Activated naive CD8-positive, alpha-beta T cell (primary cell): ENCODE measurements at regions not wholly inside any gene's neighbourhood (a gene's known extent, or its start where the extent isn't known, plus 50 kb on each side); places are given as distances from the start of the nearest gene placed in this dataset.

ENCODE experiments used
- H3K27ac Mint-ChIP-seq: one replicate; pipeline ENCODE4 v1.8.0; 2021; ENCODE audit warnings: mixed read lengths
- H3K27me3 Mint-ChIP-seq: one replicate; pipeline ENCODE4 v1.8.0; 2021; ENCODE audit warnings: mixed read lengths
- H3K36me3 Mint-ChIP-seq: one replicate; pipeline ENCODE4 v1.8.0; 2021; ENCODE audit warnings: mixed read lengths
- H3K4me1 Mint-ChIP-seq: one replicate; pipeline ENCODE4 v1.8.0; 2021; ENCODE audit warnings: low read depth, mixed read lengths
- H3K4me3 Mint-ChIP-seq: one replicate; pipeline ENCODE4 v1.8.0; 2021; ENCODE audit warnings: mild to moderate bottlenecking, mixed read lengths
- H3K9me3 Mint-ChIP-seq: one replicate; pipeline ENCODE4 v1.8.0; 2021; ENCODE audit warnings: low read depth, mixed read lengths

GRCh38 chr11:128232588-128232987 lies 354.8 kb downstream of the ETS1 start:
- Mint-ChIP-seq H3K36me3 (peaks cover 5% of the 10 kb centered on the region), H3K9me3 (no peaks in the 10 kb centered on the region), H3K27ac (peak overlapping the region; percentile 92), H3K4me1 (peaks cover 39% of the 10 kb centered on the region), H3K4me3 (peak overlapping the region; percentile 50), H3K27me3 (no peaks in the 10 kb centered on the region)

GRCh38 chr11:128231845-128232410 lies 355.4 kb downstream of the ETS1 start:
- H3K27ac Mint-ChIP-seq = peak overlapping the region; percentile 92
- H3K27me3 Mint-ChIP-seq = no peaks in the 10 kb centered on the region
- peaks cover 5% of the 10 kb centered on the region for H3K36me3 Mint-ChIP-seq
- H3K4me3 Mint-ChIP-seq = no peak overlapping the region
- peaks cover 40% of the 10 kb centered on the region for H3K4me1 Mint-ChIP-seq
- no peaks in the 10 kb centered on the region for H3K9me3 Mint-ChIP-seq

DNA sequence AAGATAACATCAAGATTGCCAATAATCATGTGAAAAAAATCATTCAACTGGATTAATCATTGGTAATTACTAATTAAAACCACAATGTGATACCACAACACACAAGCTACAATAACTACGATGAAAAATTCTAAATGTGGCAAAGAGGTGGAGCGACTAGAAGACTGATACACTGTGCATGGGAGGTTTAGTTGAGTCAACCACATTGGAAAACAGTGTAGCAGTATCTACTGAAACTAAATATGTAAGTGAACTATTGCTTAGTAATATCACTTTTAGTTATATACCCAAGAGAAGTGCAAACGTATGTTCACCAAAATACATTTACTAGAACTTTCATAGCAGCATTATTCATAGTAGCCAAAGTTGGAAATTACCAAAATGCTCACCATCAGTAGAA lies 359.9 kb downstream of the ETS1 start:
- Mint-ChIP-seq H3K27ac (peak overlapping the region; percentile 93), H3K4me3 (no peak overlapping the region), H3K27me3 (no peaks in the 10 kb centered on the region), H3K9me3 (no peaks in the 10 kb centered on the region), H3K36me3 (peaks cover 3% of the 10 kb centered on the region), H3K4me1 (peaks cover 54% of the 10 kb centered on the region)

- Mint-ChIP-seq H3K9me3 (no peaks in the 10 kb centered on the region), H3K4me3 (peak overlapping the region; percentile 61), H3K4me1 (peaks cover 43% of the 10 kb centered on the region), H3K27me3 (no peaks in the 10 kb centered on the region), H3K36me3 (peaks cover 3% of the 10 kb centered on the region), H3K27ac (peak overlapping the region; percentile 93)
Measured at GRCh38 chr11:128226106-128226716, 361.1 kb downstream of the ETS1 start.

DNA sequence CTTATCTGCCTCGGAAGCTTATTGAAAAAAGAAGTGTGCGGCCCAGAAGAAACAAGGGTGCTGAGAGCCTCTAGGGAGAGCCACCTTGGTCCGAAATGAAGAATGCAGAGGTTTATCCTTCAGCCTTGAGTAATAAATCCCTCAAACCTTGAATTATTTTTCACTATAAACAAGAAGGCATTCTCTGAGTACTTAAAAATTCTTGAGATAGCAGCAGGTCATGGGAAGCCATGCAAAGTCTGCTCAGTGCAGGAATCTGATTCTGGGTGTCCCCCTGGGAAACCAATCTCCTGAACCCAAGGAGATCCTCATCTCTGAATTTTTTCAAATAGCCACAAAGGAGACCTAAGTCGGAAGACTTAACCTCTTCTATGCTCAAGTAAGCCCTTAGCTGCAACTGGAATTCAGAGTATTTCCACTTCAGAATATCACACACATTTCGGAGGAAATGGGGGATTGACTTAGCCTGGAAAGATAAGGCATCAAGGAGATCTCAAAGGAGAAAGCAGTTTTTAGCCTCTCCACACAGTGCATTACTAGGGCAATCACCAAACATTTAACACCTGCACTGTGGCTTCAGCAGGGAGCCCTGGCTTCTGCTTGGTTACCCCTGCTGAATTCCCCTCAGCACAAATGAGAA lies 365.0 kb downstream of the ETS1 start:
- H3K9me3 Mint-ChIP-seq = no peaks in the 10 kb centered on the region
- no peaks in the 10 kb centered on the region for H3K27me3 Mint-ChIP-seq
- H3K27ac Mint-ChIP-seq = no peak overlapping the region

GRCh38 chr11:128219731-128220120 lies 367.6 kb downstream of the ETS1 start:
- H3K27me3 Mint-ChIP-seq = no peaks in the 10 kb centered on the region
- H3K36me3 Mint-ChIP-seq = no peaks in the 10 kb centered on the region
- no peak overlapping the region for H3K27ac Mint-ChIP-seq
- H3K9me3 Mint-ChIP-seq = no peaks in the 10 kb centered on the region
- H3K4me3 Mint-ChIP-seq = no peak overlapping the region
- H3K4me1 Mint-ChIP-seq = peaks cover 10% of the 10 kb centered on the region

More for the DNA sequence above, 365.0 kb downstream of the ETS1 start:
- peaks cover 24% of the 10 kb centered on the region for H3K4me1 Mint-ChIP-seq
- H3K4me3 Mint-ChIP-seq = no peak overlapping the region
- H3K36me3 Mint-ChIP-seq = no peaks in the 10 kb centered on the region

DNA sequence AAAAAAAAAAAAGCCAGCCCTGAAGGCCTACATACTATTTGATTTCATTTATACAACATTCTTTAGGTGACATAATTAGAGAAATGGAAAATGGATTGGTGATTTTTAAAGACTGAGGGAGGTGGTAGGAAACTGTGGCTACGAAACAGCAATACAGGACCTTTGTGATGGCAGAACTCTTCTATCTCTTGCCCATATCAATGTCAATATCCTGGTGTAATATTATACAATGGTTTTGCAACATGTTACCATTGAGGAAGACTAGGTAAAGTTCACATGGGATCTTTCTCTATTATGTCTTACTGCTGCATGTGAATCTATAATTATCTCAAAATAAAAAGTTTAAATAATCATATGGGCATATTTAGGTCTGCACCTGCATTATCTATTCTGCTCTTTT lies 371.2 kb downstream of the ETS1 start:
- peaks cover 1% of the 10 kb centered on the region for H3K27me3 Mint-ChIP-seq
- peaks cover 3% of the 10 kb centered on the region for H3K9me3 Mint-ChIP-seq
- no peak overlapping the region for H3K27ac Mint-ChIP-seq
- H3K4me1 Mint-ChIP-seq = no peaks in the 10 kb centered on the region
- H3K4me3 Mint-ChIP-seq = no peak overlapping the region
- H3K36me3 Mint-ChIP-seq = no peaks in the 10 kb centered on the region

DNA sequence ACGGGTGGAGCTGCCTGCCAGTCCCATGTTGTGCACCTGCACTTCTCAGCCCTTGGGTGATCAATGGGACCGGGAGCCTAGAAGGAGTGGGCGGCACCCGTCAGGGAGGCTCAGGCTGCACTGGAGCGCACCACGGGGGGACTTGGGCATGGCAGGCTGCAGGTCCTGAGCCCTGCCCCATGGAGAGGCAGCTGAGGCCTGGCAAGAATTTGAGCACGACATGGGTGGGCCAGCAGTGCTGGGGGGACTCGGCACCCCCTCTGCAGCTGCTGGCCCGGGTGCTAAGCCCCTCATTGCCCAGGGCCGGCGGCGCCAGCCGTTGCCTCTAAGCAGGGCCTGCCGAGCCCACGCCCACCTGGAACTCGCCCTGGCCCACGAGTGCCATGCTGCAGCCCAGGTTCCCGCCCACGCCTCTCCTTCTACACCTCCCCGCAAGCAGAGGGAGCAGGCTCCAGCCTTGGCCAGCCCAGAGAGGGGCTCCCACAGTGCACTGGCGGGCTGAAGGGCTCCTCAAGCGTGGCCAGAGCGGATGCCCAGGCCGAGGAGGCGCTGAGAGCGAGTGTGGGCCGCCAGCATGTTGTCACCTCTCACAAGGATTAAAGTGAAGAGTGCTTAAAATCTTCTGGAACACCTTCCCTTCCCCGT lies 372.0 kb downstream of the ETS1 start:
- Mint-ChIP-seq H3K27me3 (peaks cover 1% of the 10 kb centered on the region), H3K4me3 (no peak overlapping the region), H3K9me3 (peaks cover 3% of the 10 kb centered on the region), H3K27ac (no peak overlapping the region), H3K4me1 (no peaks in the 10 kb centered on the region), H3K36me3 (no peaks in the 10 kb centered on the region)

GRCh38 chr11:128214263-128214662 lies 373.1 kb downstream of the ETS1 start:
- H3K27ac Mint-ChIP-seq = no peak overlapping the region
- peaks cover 1% of the 10 kb centered on the region for H3K27me3 Mint-ChIP-seq
- no peaks in the 10 kb centered on the region for H3K4me1 Mint-ChIP-seq
- H3K9me3 Mint-ChIP-seq = peaks cover 3% of the 10 kb centered on the region
- no peaks in the 10 kb centered on the region for H3K36me3 Mint-ChIP-seq
- H3K4me3 Mint-ChIP-seq = no peak overlapping the region

- Mint-ChIP-seq H3K36me3 (no peaks in the 10 kb centered on the region), H3K27me3 (peaks cover 1% of the 10 kb centered on the region), H3K4me1 (no peaks in the 10 kb centered on the region), H3K4me3 (no peak overlapping the region), H3K27ac (no peak overlapping the region), H3K9me3 (peaks cover 3% of the 10 kb centered on the region)
Measured at GRCh38 chr11:128213461-128213860, 373.9 kb downstream of the ETS1 start.

- H3K4me3 Mint-ChIP-seq = no peak overlapping the region
- H3K27ac Mint-ChIP-seq = no peak overlapping the region
- H3K27me3 Mint-ChIP-seq = peaks cover 1% of the 10 kb centered on the region
- no peaks in the 10 kb centered on the region for H3K36me3 Mint-ChIP-seq
- no peaks in the 10 kb centered on the region for H3K4me1 Mint-ChIP-seq
- H3K9me3 Mint-ChIP-seq = peaks cover 3% of the 10 kb centered on the region
Measured at GRCh38 chr11:128212324-128212723, 375.0 kb downstream of the ETS1 start.

DNA sequence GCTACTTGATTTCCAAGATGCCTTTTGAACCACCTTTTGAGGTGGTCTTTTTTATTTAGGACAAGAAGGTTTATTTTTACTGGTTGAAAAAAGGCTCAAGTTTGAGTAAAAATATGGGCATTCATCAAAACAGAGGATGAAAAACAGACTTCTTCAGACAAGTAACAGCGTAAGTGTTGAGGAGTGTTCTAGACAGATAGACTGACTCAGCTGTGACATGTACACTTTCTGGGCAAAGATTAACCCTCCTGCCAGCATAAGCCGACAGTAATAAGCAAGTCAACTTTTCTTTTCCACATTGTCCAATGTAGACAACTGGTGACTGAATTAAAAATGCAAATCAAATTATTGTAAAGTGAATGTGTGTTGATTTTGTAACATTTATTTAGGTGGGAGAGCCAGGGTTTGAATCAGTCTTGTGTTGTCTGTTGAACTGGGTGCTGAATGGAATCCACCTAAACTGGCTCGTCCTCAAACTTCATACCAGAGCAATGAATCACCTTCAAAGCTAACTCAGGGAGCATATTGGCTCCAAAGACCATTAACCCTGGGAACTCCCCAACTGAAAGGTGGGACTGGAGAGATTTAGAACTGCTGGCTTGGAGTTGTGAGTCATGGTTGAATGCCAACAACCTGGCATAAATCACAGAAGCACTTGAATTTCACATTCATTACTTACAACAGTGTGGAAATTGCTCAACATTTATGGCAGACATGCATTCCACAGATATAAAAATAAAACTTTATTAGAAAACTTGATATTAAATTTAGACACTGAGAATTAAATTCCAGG lies 377.0 kb downstream of the ETS1 start:
- H3K27ac Mint-ChIP-seq = no peak overlapping the region
- no peak overlapping the region for H3K4me3 Mint-ChIP-seq
- H3K27me3 Mint-ChIP-seq = peaks cover 1% of the 10 kb centered on the region
- H3K9me3 Mint-ChIP-seq = peaks cover 9% of the 10 kb centered on the region
- peaks cover 7% of the 10 kb centered on the region for H3K36me3 Mint-ChIP-seq
- H3K4me1 Mint-ChIP-seq = no peaks in the 10 kb centered on the region

DNA sequence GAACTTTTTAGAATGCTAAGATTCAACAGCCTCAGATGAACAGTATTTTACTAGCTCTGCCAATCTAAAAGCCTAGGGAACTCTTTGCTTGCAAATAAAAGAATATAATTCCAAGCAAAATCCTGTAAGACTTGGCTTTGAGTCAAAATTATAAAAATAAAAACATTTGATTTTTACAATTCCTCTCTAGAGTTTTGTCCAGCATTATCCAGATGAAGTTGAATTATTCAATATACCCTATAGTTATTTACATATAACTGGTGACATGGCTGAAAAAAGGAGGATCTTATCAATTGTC lies 378.3 kb downstream of the ETS1 start:
- no peak overlapping the region for H3K4me3 Mint-ChIP-seq
- H3K27ac Mint-ChIP-seq = no peak overlapping the region
- H3K36me3 Mint-ChIP-seq = peaks cover 7% of the 10 kb centered on the region
- H3K27me3 Mint-ChIP-seq = peaks cover 1% of the 10 kb centered on the region
- peaks cover 9% of the 10 kb centered on the region for H3K9me3 Mint-ChIP-seq
- H3K4me1 Mint-ChIP-seq = no peaks in the 10 kb centered on the region

DNA sequence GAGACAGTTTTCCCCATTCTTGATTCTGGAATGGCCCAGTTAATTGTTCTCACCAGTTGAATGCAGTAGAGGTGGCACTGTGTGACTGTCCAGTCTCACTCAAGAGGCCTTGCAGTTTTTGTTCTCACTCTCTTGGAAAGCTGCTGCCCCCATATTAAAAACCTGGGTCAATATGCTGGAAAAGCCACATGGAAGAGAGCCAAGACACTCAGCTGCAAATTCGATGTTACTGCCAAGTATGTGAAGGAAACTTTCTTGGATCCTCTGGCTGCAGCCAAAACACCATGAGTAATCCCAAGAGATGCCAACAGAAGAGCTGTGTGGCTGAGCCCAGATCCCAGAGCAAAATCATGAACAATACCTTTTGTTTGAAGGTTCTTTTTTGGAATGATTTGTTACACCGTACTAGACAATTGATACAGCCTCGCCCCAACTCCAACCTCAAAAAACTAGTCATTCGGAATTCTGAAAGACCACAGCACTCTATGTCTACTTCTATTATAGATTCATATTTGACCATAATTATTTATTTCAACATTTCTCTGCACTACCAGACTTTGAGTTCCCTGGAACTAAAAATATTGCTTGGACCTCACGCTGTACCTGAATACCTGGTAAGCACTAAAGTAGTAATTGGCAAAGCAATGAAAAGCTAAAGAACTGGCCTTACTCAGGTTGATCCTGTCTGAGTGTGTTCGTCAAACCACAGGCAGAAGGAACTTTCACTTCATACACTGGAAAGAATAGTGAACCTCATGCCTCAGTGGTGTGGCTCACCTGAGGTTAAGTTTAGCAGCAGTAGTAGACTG lies 378.8 kb downstream of the ETS1 start:
- Mint-ChIP-seq H3K27me3 (peaks cover 1% of the 10 kb centered on the region), H3K9me3 (peaks cover 9% of the 10 kb centered on the region), H3K27ac (no peak overlapping the region), H3K4me3 (no peak overlapping the region), H3K4me1 (no peaks in the 10 kb centered on the region), H3K36me3 (peaks cover 7% of the 10 kb centered on the region)
